Glutamatergic neuron (in vitro differentiated cells): ENCODE measurements at regions not wholly inside any gene's neighbourhood (a gene's known extent, or its start where the extent isn't known, plus 50 kb on each side); places are given as distances from the start of the nearest gene placed in this dataset.

Source experiments
- DNase-seq: peaks from one replicate; pipeline ENCODE4 v3.0.0; 2022
- H3K27ac Mint-ChIP-seq: one replicate; pipeline ENCODE4 v1.8.0; 2020; ENCODE audit warnings: mild to moderate bottlenecking, mixed read lengths, inconsistent platforms; ENCODE audit not compliant: unreplicated experiment
- H3K27me3 Mint-ChIP-seq: one replicate; pipeline ENCODE4 v1.8.0; 2020; ENCODE audit warnings: mild to moderate bottlenecking, moderate library complexity, mixed read lengths, inconsistent platforms; ENCODE audit not compliant: unreplicated experiment
- H3K36me3 Mint-ChIP-seq: one replicate; pipeline ENCODE4 v1.8.0; 2020; ENCODE audit warnings: mild to moderate bottlenecking, mixed read lengths, inconsistent platforms; ENCODE audit not compliant: unreplicated experiment
- H3K4me1 Mint-ChIP-seq: one replicate; pipeline ENCODE4 v1.8.0; 2020; ENCODE audit warnings: mild to moderate bottlenecking, low read depth, mixed read lengths, inconsistent platforms; ENCODE audit not compliant: unreplicated experiment
- H3K4me3 Mint-ChIP-seq: one replicate; pipeline ENCODE4 v1.8.0; 2020; ENCODE audit warnings: mild to moderate bottlenecking, mixed read lengths, inconsistent platforms; ENCODE audit not compliant: unreplicated experiment
- H3K9me3 Mint-ChIP-seq: one replicate; pipeline ENCODE4 v1.8.0; 2020; ENCODE audit warnings: mild to moderate bottlenecking, moderate library complexity, mixed read lengths, inconsistent platforms; ENCODE audit not compliant: unreplicated experiment
- CTCF ChIP-seq: fragments of 200-600 bp; sonication (generic); IDR thresholded peaks from one replicate; pipeline ENCODE4 v1.5.0; 2021; ENCODE audit not compliant: partially characterized antibody, unreplicated experiment

GRCh38 chr5:161235569-161235968 lies 311.0 kb downstream of the GABRB2 start:
- Mint-ChIP-seq H3K27ac (no peak overlapping the region), H3K9me3 (no peaks in the 10 kb centered on the region), H3K4me1 (no peaks in the 10 kb centered on the region), H3K36me3 (no peaks in the 10 kb centered on the region), H3K27me3 (no peaks in the 10 kb centered on the region), H3K4me3 (no peak overlapping the region)
- DNase-seq = no peak
- no peak for TF ChIP-seq CTCF

- no peaks in the 10 kb centered on the region for H3K36me3 Mint-ChIP-seq
- no peaks in the 10 kb centered on the region for H3K27me3 Mint-ChIP-seq
- H3K4me3 Mint-ChIP-seq = no peak overlapping the region
- DNase-seq = no peak
- H3K4me1 Mint-ChIP-seq = no peaks in the 10 kb centered on the region
- H3K9me3 Mint-ChIP-seq = no peaks in the 10 kb centered on the region
- no peak for TF ChIP-seq CTCF
- H3K27ac Mint-ChIP-seq = no peak overlapping the region
Observed at GRCh38 chr5:161233553-161233952, 313.0 kb downstream of the GABRB2 start.

GRCh38 chr5:161230221-161230620 lies 316.3 kb downstream of the GABRB2 start:
- DNase-seq = no peak
- H3K4me1 Mint-ChIP-seq = no peaks in the 10 kb centered on the region
- H3K4me3 Mint-ChIP-seq = no peak overlapping the region
- no peak for TF ChIP-seq CTCF
- H3K36me3 Mint-ChIP-seq = no peaks in the 10 kb centered on the region
- H3K9me3 Mint-ChIP-seq = no peaks in the 10 kb centered on the region
- H3K27me3 Mint-ChIP-seq = no peaks in the 10 kb centered on the region
- H3K27ac Mint-ChIP-seq = no peak overlapping the region

- H3K9me3 Mint-ChIP-seq = no peaks in the 10 kb centered on the region
- no peak overlapping the region for H3K4me3 Mint-ChIP-seq
Observed at GRCh38 chr5:161219816-161220215, 326.7 kb downstream of the GABRB2 start.

GRCh38 chr5:161216877-161217276 lies 329.6 kb downstream of the GABRB2 start:
- TF ChIP-seq CTCF = no peak
- H3K4me1 Mint-ChIP-seq = peaks cover 2% of the 10 kb centered on the region

More at GRCh38 chr5:161219816-161220215, 326.7 kb downstream of the GABRB2 start:
- DNase-seq = no peak
- Mint-ChIP-seq H3K36me3 (no peaks in the 10 kb centered on the region), H3K27me3 (peaks cover 2% of the 10 kb centered on the region), H3K27ac (no peak overlapping the region), H3K4me1 (peaks cover 2% of the 10 kb centered on the region)
- no peak for TF ChIP-seq CTCF

More at GRCh38 chr5:161216877-161217276, 329.6 kb downstream of the GABRB2 start:
- Mint-ChIP-seq H3K36me3 (no peaks in the 10 kb centered on the region), H3K27me3 (no peaks in the 10 kb centered on the region), H3K4me3 (no peak overlapping the region), H3K9me3 (no peaks in the 10 kb centered on the region), H3K27ac (no peak overlapping the region)
- no peak for DNase-seq
